ENCODE measurements at regions not wholly inside any gene's neighbourhood (a gene's known extent, or its start where the extent isn't known, plus 50 kb on each side); places are given as distances from the start of the nearest gene placed in this dataset.

DNA sequence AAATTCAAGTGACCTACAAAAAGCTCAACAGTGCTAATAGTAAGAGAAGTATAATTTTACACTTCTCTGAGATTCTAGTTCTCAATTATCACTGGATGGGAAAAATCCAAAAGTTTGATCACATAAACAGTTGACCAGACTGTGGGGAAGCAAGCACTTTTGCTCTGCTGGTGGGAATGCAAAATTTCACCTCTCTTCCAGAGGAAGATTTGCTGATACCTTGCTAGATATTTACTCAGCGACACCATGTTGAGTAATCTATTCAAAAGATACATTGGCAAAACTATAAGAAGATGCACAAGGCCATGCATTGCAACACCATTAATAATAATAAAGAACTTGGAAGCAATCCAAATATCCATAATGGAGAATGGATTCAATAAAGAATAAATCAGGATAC is 204.4 kb downstream of the MREG start:
- Histone ChIP-seq H3F3A (ENCODE audit: insufficient read depth, low read length, poor library complexity, severe bottlenecking) (no peaks in the 10 kb centered on the region), H3K9ac (ENCODE audit: low read length) (no peak overlapping the region), H3K36me3 (ENCODE audit: insufficient read depth, low read length) (no peaks in the 10 kb centered on the region), H3K4me3 (ENCODE audit: low read length) (no peak overlapping the region), H3K27ac (ENCODE audit: low read length) (no peak overlapping the region), H3K79me2 (replicated peaks; ENCODE audit: insufficient read depth, low read length) (no peaks in the 10 kb centered on the region), H3K9me3 (ENCODE audit: low read length) (no peaks in the 10 kb centered on the region), H4K20me1 (ENCODE audit: insufficient read depth) (no peaks in the 10 kb centered on the region), H3K9me2 (ENCODE audit: insufficient read depth, low read length) (no peaks in the 10 kb centered on the region), H3K4me2 (ENCODE audit: low read length) (no peak overlapping the region), H3K27me3 (ENCODE audit: insufficient read depth, low read depth, low read length) (no peaks in the 10 kb centered on the region), H2AFZ (ENCODE audit: low read depth, low read length) (no peak overlapping the region)
- no peak for TF ChIP-seq TAF1 (IDR thresholded peaks at IDR 0.05; ENCODE audit: low read depth)
- no peak for TF ChIP-seq EP300 (conservative IDR thresholded peaks at IDR 0.05; ENCODE audit: poor library complexity, severe bottlenecking)
- no peak for TF ChIP-seq SMC3 (conservative IDR thresholded peaks at IDR 0.05; ENCODE audit: poor library complexity)
- TF ChIP-seq RAD21 (conservative IDR thresholded peaks at IDR 0.05) = no peak

DNA sequence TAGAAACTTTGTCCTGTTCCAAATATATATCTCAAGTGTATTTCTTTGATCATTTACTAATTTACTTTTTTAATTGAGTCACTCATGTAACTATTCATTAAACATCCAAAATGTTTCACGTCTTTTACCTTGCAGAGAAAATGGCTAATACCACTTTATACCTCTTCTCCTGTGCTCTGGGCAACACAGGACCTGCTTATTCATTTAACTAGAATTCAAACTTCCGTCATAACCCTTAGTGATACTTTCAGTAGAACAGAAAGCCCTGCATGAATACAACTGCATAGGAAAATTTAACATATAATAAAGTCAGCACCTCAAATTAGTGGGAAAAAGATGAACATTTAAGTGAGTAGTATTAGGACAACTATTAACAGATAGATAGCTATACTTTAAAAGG is 205.2 kb downstream of the MREG start:
- H4K20me1 ChIP-seq (ENCODE audit: insufficient read depth) = no peaks in the 10 kb centered on the region
- no peaks in the 10 kb centered on the region for H3K27me3 ChIP-seq (ENCODE audit: insufficient read depth, low read depth, low read length)
- no peaks in the 10 kb centered on the region for H3K9me3 ChIP-seq (ENCODE audit: low read length)
- no peak overlapping the region for H3K9ac ChIP-seq (ENCODE audit: low read length)
- H3K79me2 ChIP-seq (replicated peaks; ENCODE audit: insufficient read depth, low read length) = no peaks in the 10 kb centered on the region
- H3K9me2 ChIP-seq (ENCODE audit: insufficient read depth, low read length) = no peaks in the 10 kb centered on the region
- no peaks in the 10 kb centered on the region for H3F3A ChIP-seq (ENCODE audit: insufficient read depth, low read length, poor library complexity, severe bottlenecking)
- no peak overlapping the region for H3K27ac ChIP-seq (ENCODE audit: low read length)
- TF ChIP-seq TAF1 (IDR thresholded peaks at IDR 0.05; ENCODE audit: low read depth) = no peak
- no peak for TF ChIP-seq POLR2AphosphoS5 (IDR thresholded peaks at IDR 0.05)
- TF ChIP-seq SMC3 (conservative IDR thresholded peaks at IDR 0.05; ENCODE audit: poor library complexity) = no peak
- TF ChIP-seq, protein P1, sequence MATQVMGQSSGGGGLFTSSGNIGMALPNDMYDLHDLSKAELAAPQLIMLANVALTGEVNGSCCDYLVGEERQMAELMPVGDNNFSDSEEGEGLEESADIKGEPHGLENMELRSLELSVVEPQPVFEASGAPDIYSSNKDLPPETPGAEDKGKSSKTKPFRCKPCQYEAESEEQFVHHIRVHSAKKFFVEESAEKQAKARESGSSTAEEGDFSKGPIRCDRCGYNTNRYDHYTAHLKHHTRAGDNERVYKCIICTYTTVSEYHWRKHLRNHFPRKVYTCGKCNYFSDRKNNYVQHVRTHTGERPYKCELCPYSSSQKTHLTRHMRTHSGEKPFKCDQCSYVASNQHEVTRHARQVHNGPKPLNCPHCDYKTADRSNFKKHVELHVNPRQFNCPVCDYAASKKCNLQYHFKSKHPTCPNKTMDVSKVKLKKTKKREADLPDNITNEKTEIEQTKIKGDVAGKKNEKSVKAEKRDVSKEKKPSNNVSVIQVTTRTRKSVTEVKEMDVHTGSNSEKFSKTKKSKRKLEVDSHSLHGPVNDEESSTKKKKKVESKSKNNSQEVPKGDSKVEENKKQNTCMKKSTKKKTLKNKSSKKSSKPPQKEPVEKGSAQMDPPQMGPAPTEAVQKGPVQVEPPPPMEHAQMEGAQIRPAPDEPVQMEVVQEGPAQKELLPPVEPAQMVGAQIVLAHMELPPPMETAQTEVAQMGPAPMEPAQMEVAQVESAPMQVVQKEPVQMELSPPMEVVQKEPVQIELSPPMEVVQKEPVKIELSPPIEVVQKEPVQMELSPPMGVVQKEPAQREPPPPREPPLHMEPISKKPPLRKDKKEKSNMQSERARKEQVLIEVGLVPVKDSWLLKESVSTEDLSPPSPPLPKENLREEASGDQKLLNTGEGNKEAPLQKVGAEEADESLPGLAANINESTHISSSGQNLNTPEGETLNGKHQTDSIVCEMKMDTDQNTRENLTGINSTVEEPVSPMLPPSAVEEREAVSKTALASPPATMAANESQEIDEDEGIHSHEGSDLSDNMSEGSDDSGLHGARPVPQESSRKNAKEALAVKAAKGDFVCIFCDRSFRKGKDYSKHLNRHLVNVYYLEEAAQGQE (IDR thresholded peaks at IDR 0.05; ENCODE audit: borderline replicate concordance) = no peak
- no peak for TF ChIP-seq EP300 (conservative IDR thresholded peaks at IDR 0.05; ENCODE audit: poor library complexity, severe bottlenecking)
- TF ChIP-seq EZH2 (IDR thresholded peaks at IDR 0.05; ENCODE audit: borderline replicate concordance, insufficient read depth, low read length, poor library complexity, severe bottlenecking) = no peak
- no peak for TF ChIP-seq RAD21 (conservative IDR thresholded peaks at IDR 0.05)
- TF ChIP-seq, protein P2, sequence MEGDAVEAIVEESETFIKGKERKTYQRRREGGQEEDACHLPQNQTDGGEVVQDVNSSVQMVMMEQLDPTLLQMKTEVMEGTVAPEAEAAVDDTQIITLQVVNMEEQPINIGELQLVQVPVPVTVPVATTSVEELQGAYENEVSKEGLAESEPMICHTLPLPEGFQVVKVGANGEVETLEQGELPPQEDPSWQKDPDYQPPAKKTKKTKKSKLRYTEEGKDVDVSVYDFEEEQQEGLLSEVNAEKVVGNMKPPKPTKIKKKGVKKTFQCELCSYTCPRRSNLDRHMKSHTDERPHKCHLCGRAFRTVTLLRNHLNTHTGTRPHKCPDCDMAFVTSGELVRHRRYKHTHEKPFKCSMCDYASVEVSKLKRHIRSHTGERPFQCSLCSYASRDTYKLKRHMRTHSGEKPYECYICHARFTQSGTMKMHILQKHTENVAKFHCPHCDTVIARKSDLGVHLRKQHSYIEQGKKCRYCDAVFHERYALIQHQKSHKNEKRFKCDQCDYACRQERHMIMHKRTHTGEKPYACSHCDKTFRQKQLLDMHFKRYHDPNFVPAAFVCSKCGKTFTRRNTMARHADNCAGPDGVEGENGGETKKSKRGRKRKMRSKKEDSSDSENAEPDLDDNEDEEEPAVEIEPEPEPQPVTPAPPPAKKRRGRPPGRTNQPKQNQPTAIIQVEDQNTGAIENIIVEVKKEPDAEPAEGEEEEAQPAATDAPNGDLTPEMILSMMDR (IDR thresholded peaks at IDR 0.05; ENCODE audit: poor library complexity, severe bottlenecking) = no peak
- TF ChIP-seq MXI1 (conservative IDR thresholded peaks at IDR 0.05; ENCODE audit: poor library complexity, severe bottlenecking) = no peak
- H2AFZ ChIP-seq (ENCODE audit: low read depth, low read length) = no peak overlapping the region
- H3K4me2 ChIP-seq (ENCODE audit: low read length) = no peak overlapping the region
- no peaks in the 10 kb centered on the region for H3K36me3 ChIP-seq (ENCODE audit: insufficient read depth, low read length)
- H3K4me3 ChIP-seq (ENCODE audit: low read length) = no peak overlapping the region

DNA sequence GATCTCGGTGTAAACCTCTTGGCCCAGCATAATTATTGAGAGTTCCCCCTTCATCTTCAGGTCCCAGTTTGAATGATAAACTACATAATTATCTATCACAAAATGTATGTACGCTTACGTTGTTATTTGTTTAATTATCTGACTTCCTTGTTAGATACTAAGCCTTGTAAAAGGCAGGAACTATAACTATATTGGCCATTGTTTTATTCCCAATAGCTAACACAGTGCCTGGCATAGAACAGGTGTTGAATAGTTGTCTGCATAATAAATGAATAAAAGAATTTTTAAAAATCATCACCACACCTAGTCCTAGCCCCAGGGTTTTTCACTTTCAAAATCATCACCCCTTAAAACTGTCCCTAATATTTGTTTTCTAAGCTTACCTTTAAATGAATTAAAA is 207.9 kb downstream of the MREG start:
- H3K9ac ChIP-seq (ENCODE audit: low read length) = no peak overlapping the region
- H3K9me3 ChIP-seq (ENCODE audit: low read length) = no peaks in the 10 kb centered on the region
- H3K4me2 ChIP-seq (ENCODE audit: low read length) = no peak overlapping the region
- no peak overlapping the region for H3K4me3 ChIP-seq (ENCODE audit: low read length)
- no peaks in the 10 kb centered on the region for H3F3A ChIP-seq (ENCODE audit: insufficient read depth, low read length, poor library complexity, severe bottlenecking)
- TF ChIP-seq RAD21 (conservative IDR thresholded peaks at IDR 0.05) = no peak
- TF ChIP-seq, protein P2 (IDR thresholded peaks at IDR 0.05; ENCODE audit: poor library complexity, severe bottlenecking) = no peak
- TF ChIP-seq EP300 (conservative IDR thresholded peaks at IDR 0.05; ENCODE audit: poor library complexity, severe bottlenecking) = no peak
- TF ChIP-seq MXI1 (conservative IDR thresholded peaks at IDR 0.05; ENCODE audit: poor library complexity, severe bottlenecking) = no peak
- no peak for TF ChIP-seq EZH2 (IDR thresholded peaks at IDR 0.05; ENCODE audit: borderline replicate concordance, insufficient read depth, low read length, poor library complexity, severe bottlenecking)
- no peak for TF ChIP-seq SMC3 (conservative IDR thresholded peaks at IDR 0.05; ENCODE audit: poor library complexity)
- TF ChIP-seq, protein P1 (IDR thresholded peaks at IDR 0.05; ENCODE audit: borderline replicate concordance) = no peak
- TF ChIP-seq TAF1 (IDR thresholded peaks at IDR 0.05; ENCODE audit: low read depth) = no peak
- no peak for TF ChIP-seq POLR2AphosphoS5 (IDR thresholded peaks at IDR 0.05)
- H3K27me3 ChIP-seq (ENCODE audit: insufficient read depth, low read depth, low read length) = no peaks in the 10 kb centered on the region
- H2AFZ ChIP-seq (ENCODE audit: low read depth, low read length) = no peak overlapping the region
- no peaks in the 10 kb centered on the region for H3K9me2 ChIP-seq (ENCODE audit: insufficient read depth, low read length)
- H3K36me3 ChIP-seq (ENCODE audit: insufficient read depth, low read length) = no peaks in the 10 kb centered on the region
- no peak overlapping the region for H3K27ac ChIP-seq (ENCODE audit: low read length)
- no peaks in the 10 kb centered on the region for H4K20me1 ChIP-seq (ENCODE audit: insufficient read depth)
- H3K79me2 ChIP-seq (replicated peaks; ENCODE audit: insufficient read depth, low read length) = no peaks in the 10 kb centered on the region

All from neural cell (in vitro differentiated cells).